K562 (cell line): ENCODE measurements at regions not wholly inside any gene's neighbourhood (a gene's known extent, or its start where the extent isn't known, plus 50 kb on each side); places are given as distances from the start of the nearest gene placed in this dataset.

Experiments used
- ATAC-seq: fragments of 200-7000 bp; cut with Tn5 transposase; 3 replicates; pipeline ENCODE4 v1.9.1; 2020; ENCODE audit warnings: moderate library complexity
- BruUV-seq: library from RNA; stranded (reverse); fragments of 400-500 nt; replicated peaks from 2 replicates; lab custom pipeline; 2021; lab: Mats Ljungman, UMichigan
- CTCF ChIA-PET: fragments of 300-600 bp; formaldehyde crosslinking; extraction: SDS; loops from one replicate; lab custom pipeline; 2021; ENCODE audit warnings: low intra/inter-chr PET ratio; lab: Yijun Ruan, JAX
- POLR2A ChIA-PET: fragments of 300-600, 350-650 bp; sonication (Branson Sonifier 250); formaldehyde crosslinking; extraction: SDS; loops from one replicate; lab custom pipeline; 2021; ENCODE audit warnings: antibody characterized with exemption, inconsistent platforms; lab: Yijun Ruan, JAX
- DNase-seq, 4 experiments: peaks; one replicate each; pipeline versions ENCODE4 v3.0.0 to v3.0.0-alpha.2; 2011 to 2018; ENCODE audit warnings: low spot score in 3 of 4, mixed read lengths in 3 of 4; ENCODE audit errors: extremely low read depth in 1 of 4
- FAIRE-seq: peaks from 2 replicates; lab custom pipeline; 2011; peaks lifted over from hg19 to GRCh38; lab: Jason Lieb, UNC
- H2AFZ ChIP-seq: 2 replicates; pipeline ENCODE4 v1.6.0; 2011; ENCODE audit warnings: low read depth, low read length, control low read depth, inconsistent platforms
- H3K27ac ChIP-seq: fragments of 200-600 bp; 3 replicates; pipeline ENCODE4 v1.8.0; 2011; ENCODE audit warnings: low read depth, mild to moderate bottlenecking, control low read depth, inconsistent platforms, low read length, moderate library complexity, mixed read lengths; ENCODE audit errors: extremely low read depth
- H3K27me3 ChIP-seq, 2 experiments: fragments of 300-600 bp in 1 of 2; 2 replicates in 1 of 2; 3 replicates in 1 of 2; pipeline versions ENCODE4 v1.6.0 to v1.8.0; 2011; ENCODE audit warnings: inconsistent platforms in 2 of 2, low read length in 2 of 2, mild to moderate bottlenecking in 1 of 2, mixed read lengths in 1 of 2, moderate library complexity in 1 of 2; ENCODE audit not compliant: control insufficient read depth in 2 of 2, insufficient read depth in 2 of 2
- H3K36me3 ChIP-seq: fragments of 300-600 bp; 3 replicates; pipeline ENCODE4 v1.8.0; 2011; ENCODE audit warnings: mild to moderate bottlenecking, low read length, inconsistent platforms; ENCODE audit not compliant: control insufficient read depth, insufficient read depth
- H3K4me1 ChIP-seq, 2 experiments: fragments of 200-600 bp in 1 of 2; replicated peaks in 1 of 2; 2 replicates in 1 of 2; 3 replicates in 1 of 2; pipeline versions ENCODE4 v1.5.1 to v1.8.0; 2011; ENCODE audit warnings: inconsistent platforms in 2 of 2, low read length in 2 of 2, mild to moderate bottlenecking in 1 of 2, mixed read lengths in 1 of 2, moderate library complexity in 1 of 2; ENCODE audit not compliant: control insufficient read depth in 2 of 2, insufficient read depth in 2 of 2
- H3K4me2 ChIP-seq: 2 replicates; pipeline ENCODE4 v1.6.1; 2011; ENCODE audit warnings: low read length, control low read depth, inconsistent platforms, mixed read lengths; ENCODE audit not compliant: insufficient read depth
- H3K4me3 ChIP-seq: fragments of 200-600 bp; sonication (generic), shearing (Covaris generic); 2 replicates; pipeline ENCODE4 v1.5.1; 2016; ENCODE audit warnings: control low read depth, inconsistent platforms
- H3K79me2 ChIP-seq: fragments of 200-600 bp; 3 replicates; pipeline ENCODE4 v1.8.0; 2011; ENCODE audit warnings: low read length, inconsistent platforms; ENCODE audit not compliant: control insufficient read depth, insufficient read depth
- H3K9ac ChIP-seq, 2 experiments: 2 replicates each; pipeline versions ENCODE4 v1.6.0 to v1.6.1; 2011; ENCODE audit warnings: low read depth in 2 of 2, low read length in 2 of 2, control low read depth in 1 of 2, inconsistent platforms in 1 of 2, mild to moderate bottlenecking in 1 of 2, mixed read lengths in 1 of 2; ENCODE audit not compliant: insufficient read depth in 1 of 2
- H3K9me1 ChIP-seq: one replicate; pipeline ENCODE4 v1.6.0; 2011; ENCODE audit warnings: inconsistent platforms, mild to moderate bottlenecking, low read length, moderate library complexity; ENCODE audit not compliant: control insufficient read depth, insufficient read depth
- H3K9me3 ChIP-seq: replicated peaks from 2 replicates; pipeline ENCODE4 v1.5.1; 2011; ENCODE audit warnings: low read depth, low read length, inconsistent platforms; ENCODE audit not compliant: control insufficient read depth, insufficient read depth
- H4K20me1 ChIP-seq: replicated peaks from 2 replicates; pipeline ENCODE4 v1.6.1; 2011; ENCODE audit warnings: low read length, inconsistent platforms, mixed read lengths; ENCODE audit not compliant: control insufficient read depth, insufficient read depth
- NFRKB ChIP-seq: fragments of 450-650 bp; IDR thresholded peaks from 2 replicates; pipeline ENCODE4 v1.6.1; 2016; ENCODE audit warnings: low read depth
- NR2C1 ChIP-seq, 2 experiments: fragments of 450-650 bp; IDR thresholded peaks; 2 replicates each; pipeline ENCODE4 v1.6.1; 2017; ENCODE audit warnings: mild to moderate bottlenecking in 2 of 2, antibody characterized with exemption in 1 of 2, inconsistent platforms in 1 of 2, missing compliant biosample characterization in 1 of 2, missing genetic modification characterization in 1 of 2
- PTRF ChIP-seq: fragments of 450-650 bp; IDR thresholded peaks from 2 replicates; pipeline ENCODE4 v1.6.1; 2016; ENCODE audit warnings: mild to moderate bottlenecking, missing genetic modification characterization, missing compliant biosample characterization
- SMARCC2 ChIP-seq: fragments of 450-650 bp; IDR thresholded peaks from 2 replicates; pipeline ENCODE4 v1.6.1; 2017; ENCODE audit warnings: antibody characterized with exemption, moderate library complexity, mild to moderate bottlenecking, low read depth
- TAL1 ChIP-seq: fragments of 450-650 bp; IDR thresholded peaks from 2 replicates; pipeline ENCODE4 v1.6.1; 2016; ENCODE audit warnings: mild to moderate bottlenecking
- TCF7 ChIP-seq: sonication (generic); IDR thresholded peaks from 2 replicates; pipeline ENCODE4 v1.6.1; 2016; ENCODE audit warnings: antibody characterized with exemption, borderline replicate concordance
- ZBTB17 ChIP-seq: fragments of 450-650 bp; formaldehyde crosslinking; IDR thresholded peaks from 2 replicates; pipeline ENCODE4 v1.4.0; 2020; ENCODE audit warnings: mild to moderate bottlenecking
- ZNF134 ChIP-seq: fragments of 250-450 bp; sonication (Bioruptor Pico); conservative IDR thresholded peaks from 2 replicates; pipeline ENCODE4 v1.4.0; 2020
- WGBS: fragments of 100-300 bp; shearing (Covaris generic); methylation state at CpG from one replicate; pipeline ENCODE4 v1.1.6; 2016; ENCODE audit warnings: low coverage, mixed read lengths; ENCODE audit not compliant: insufficient coverage; ENCODE audit errors: missing lambda C conversion rate; 5-methylcytosine and 5-hydroxymethylcytosine counted together
- in situ Hi-C: fragments of 300-500 bp; cut with MboI; formaldehyde crosslinking; loops from 4 replicates; pipeline ENCODE4 v1.15.0; 2018; ENCODE audit warnings: inconsistent platforms, mixed read lengths
- intact Hi-C: fragments of 100-400 bp; cut with micrococcal nuclease; formaldehyde crosslinking; loops from 2 replicates; pipeline ENCODE4 v1.14.2; 2022
- TF ChIP-seq, protein P1 (sequence below): IDR thresholded peaks from 2 replicates; pipeline ENCODE4 v1.6.1; 2011; ENCODE audit warnings: borderline replicate concordance, low read depth, mild to moderate bottlenecking, moderate library complexity, low read length; ENCODE audit not compliant: insufficient read depth, poor library complexity, severe bottlenecking
- TF ChIP-seq, protein P2 (sequence below): fragments of 450-650 bp; IDR thresholded peaks from 2 replicates; pipeline ENCODE4 v1.6.1; 2018; ENCODE audit not compliant: partially characterized antibody
- TF ChIP-seq, protein P3 (sequence below): fragments of 250-450 bp; sonication (Bioruptor Pico); IDR thresholded peaks from 2 replicates; pipeline ENCODE4 v1.5.0; 2020; ENCODE audit warnings: mild to moderate bottlenecking, borderline replicate concordance
- TF ChIP-seq, protein P4 (sequence below): IDR thresholded peaks from 3 replicates; pipeline ENCODE4 v1.6.1; 2011; ENCODE audit warnings: borderline replicate concordance, mild to moderate bottlenecking; ENCODE audit not compliant: insufficient read length, insufficient read depth

DNA sequence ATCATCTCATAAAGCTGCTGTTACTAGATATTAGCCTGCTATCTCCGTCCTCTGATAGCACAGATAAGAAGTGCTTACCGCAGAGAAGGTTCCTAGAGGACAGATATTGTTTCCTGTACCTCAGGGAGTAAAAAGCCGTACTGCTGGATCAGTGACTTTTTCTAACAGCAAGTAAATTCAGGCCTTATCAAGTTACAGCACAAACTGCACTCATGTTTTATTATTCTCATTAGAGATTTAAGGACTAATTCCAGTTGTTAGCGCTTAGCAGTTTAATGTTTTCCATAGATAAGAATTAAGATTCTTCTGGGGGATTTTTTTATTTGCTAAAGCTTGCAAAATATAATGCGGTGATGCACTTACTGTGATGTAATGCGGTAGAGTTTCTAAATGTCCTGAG, 119.0 kb upstream of the OBI1 start (continued):
- TF ChIP-seq ZNF134 (no peak), NR2C1 (IDR thresholded peaks at IDR 0.05) (no peak), NR2C1 (tag; IDR thresholded peaks at IDR 0.05) (no peak)
- TF ChIP-seq, protein P1, sequence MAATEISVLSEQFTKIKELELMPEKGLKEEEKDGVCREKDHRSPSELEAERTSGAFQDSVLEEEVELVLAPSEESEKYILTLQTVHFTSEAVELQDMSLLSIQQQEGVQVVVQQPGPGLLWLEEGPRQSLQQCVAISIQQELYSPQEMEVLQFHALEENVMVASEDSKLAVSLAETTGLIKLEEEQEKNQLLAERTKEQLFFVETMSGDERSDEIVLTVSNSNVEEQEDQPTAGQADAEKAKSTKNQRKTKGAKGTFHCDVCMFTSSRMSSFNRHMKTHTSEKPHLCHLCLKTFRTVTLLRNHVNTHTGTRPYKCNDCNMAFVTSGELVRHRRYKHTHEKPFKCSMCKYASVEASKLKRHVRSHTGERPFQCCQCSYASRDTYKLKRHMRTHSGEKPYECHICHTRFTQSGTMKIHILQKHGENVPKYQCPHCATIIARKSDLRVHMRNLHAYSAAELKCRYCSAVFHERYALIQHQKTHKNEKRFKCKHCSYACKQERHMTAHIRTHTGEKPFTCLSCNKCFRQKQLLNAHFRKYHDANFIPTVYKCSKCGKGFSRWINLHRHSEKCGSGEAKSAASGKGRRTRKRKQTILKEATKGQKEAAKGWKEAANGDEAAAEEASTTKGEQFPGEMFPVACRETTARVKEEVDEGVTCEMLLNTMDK: no peak
- TF ChIP-seq, all 486 proteins: peak for 0

DNA sequence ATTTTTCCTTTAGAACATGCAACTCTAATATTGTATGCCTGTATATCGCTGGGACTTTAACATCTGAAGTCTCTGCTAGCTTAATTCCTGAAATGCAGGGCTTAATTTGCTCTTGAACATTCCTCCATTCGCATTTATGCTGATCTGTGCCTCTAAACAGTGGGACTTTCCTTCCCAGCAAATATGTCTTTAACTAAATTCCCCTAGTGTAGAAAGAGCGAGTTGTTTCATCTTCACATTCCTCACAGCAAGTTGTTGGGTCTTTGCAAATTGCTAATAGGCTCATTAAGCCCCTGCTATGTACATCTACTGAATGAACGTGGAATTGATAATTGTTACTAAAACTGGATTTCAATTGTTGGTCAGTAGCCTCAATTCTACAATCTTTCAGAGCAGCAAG, 118.4 kb upstream of the OBI1 start:
- Histone ChIP-seq H3K36me3 (no peaks in the 10 kb centered on the region), H2AFZ (no peak overlapping the region), H3K4me3 (no peak overlapping the region), H3K79me2 (no peaks in the 10 kb centered on the region)
- ATAC-seq: no peak
- intact Hi-C loops: no loop called here
- TF ChIP-seq NFRKB (no peak), PTRF (tag) (no peak), TAL1 (no peak), ZBTB17 (CRISPR knock-in tag) (no peak), SMARCC2 (no peak), TCF7 (no peak), ZNF134 (no peak)
- TF ChIP-seq, protein P2, sequence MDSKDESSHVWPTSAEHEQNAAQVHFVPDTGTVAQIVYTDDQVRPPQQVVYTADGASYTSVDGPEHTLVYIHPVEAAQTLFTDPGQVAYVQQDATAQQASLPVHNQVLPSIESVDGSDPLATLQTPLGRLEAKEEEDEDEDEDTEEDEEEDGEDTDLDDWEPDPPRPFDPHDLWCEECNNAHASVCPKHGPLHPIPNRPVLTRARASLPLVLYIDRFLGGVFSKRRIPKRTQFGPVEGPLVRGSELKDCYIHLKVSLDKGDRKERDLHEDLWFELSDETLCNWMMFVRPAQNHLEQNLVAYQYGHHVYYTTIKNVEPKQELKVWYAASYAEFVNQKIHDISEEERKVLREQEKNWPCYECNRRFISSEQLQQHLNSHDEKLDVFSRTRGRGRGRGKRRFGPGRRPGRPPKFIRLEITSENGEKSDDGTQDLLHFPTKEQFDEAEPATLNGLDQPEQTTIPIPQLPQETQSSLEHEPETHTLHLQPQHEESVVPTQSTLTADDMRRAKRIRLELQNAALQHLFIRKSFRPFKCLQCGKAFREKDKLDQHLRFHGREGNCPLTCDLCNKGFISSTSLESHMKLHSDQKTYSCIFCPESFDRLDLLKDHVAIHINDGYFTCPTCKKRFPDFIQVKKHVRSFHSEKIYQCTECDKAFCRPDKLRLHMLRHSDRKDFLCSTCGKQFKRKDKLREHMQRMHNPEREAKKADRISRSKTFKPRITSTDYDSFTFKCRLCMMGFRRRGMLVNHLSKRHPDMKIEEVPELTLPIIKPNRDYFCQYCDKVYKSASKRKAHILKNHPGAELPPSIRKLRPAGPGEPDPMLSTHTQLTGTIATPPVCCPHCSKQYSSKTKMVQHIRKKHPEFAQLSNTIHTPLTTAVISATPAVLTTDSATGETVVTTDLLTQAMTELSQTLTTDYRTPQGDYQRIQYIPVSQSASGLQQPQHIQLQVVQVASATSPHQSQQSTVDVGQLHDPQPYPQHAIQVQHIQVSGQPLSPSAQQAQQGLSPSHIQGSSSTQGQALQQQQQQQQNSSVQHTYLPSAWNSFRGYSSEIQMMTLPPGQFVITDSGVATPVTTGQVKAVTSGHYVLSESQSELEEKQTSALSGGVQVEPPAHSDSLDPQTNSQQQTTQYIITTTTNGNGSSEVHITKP: no peak
- TF ChIP-seq, protein P3, sequence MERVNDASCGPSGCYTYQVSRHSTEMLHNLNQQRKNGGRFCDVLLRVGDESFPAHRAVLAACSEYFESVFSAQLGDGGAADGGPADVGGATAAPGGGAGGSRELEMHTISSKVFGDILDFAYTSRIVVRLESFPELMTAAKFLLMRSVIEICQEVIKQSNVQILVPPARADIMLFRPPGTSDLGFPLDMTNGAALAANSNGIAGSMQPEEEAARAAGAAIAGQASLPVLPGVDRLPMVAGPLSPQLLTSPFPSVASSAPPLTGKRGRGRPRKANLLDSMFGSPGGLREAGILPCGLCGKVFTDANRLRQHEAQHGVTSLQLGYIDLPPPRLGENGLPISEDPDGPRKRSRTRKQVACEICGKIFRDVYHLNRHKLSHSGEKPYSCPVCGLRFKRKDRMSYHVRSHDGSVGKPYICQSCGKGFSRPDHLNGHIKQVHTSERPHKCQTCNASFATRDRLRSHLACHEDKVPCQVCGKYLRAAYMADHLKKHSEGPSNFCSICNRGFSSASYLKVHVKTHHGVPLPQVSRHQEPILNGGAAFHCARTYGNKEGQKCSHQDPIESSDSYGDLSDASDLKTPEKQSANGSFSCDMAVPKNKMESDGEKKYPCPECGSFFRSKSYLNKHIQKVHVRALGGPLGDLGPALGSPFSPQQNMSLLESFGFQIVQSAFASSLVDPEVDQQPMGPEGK (CRISPR knock-in tag): no peak
- TF ChIP-seq, protein P4, sequence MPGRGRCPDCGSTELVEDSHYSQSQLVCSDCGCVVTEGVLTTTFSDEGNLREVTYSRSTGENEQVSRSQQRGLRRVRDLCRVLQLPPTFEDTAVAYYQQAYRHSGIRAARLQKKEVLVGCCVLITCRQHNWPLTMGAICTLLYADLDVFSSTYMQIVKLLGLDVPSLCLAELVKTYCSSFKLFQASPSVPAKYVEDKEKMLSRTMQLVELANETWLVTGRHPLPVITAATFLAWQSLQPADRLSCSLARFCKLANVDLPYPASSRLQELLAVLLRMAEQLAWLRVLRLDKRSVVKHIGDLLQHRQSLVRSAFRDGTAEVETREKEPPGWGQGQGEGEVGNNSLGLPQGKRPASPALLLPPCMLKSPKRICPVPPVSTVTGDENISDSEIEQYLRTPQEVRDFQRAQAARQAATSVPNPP: no peak
- TF ChIP-seq, all 486 proteins: peak for 0
- no TSS peak for BruUV-seq
- FAIRE-seq (no peak), DNase-seq (no peak)
- Histone ChIP-seq H3K9ac (no peak overlapping the region), H3K4me2 (no peak overlapping the region), H3K27ac (no peak overlapping the region), H3K9me3 (no peaks in the 10 kb centered on the region), H3K4me1 (no peaks in the 10 kb centered on the region), H3K27me3 (no peaks in the 10 kb centered on the region), H4K20me1 (no peaks in the 10 kb centered on the region), H3K9me1 (no peaks in the 10 kb centered on the region)
- in situ Hi-C loops: no loop called here
- CTCF ChIA-PET: no interaction called here
- POLR2A ChIA-PET: no interaction called here
- 4% methylated on average over 4 of the region's 4 CpGs for WGBS
